Jurkat, Clone E6-1 (cell line): ENCODE measurements at regions not wholly inside any gene's neighbourhood (a gene's known extent, or its start where the extent isn't known, plus 50 kb on each side); places are given as distances from the start of the nearest gene placed in this dataset.
"Not testable (repeated sequence)": the region's sequence is repeated elsewhere in the genome, so short reads cannot be mapped to it uniquely, and the experiment has no call there.

ENCODE experiments used
- DNase-seq: peaks from one replicate; pipeline ENCODE4 v3.0.0-alpha.2; 2011; ENCODE audit warnings: low read depth, low spot score
- H3K4me3 ChIP-seq: 2 replicates; pipeline ENCODE4 v1.5.1; 2011; ENCODE audit warnings: mild to moderate bottlenecking, low read length, control low read depth, moderate library complexity

DNA sequence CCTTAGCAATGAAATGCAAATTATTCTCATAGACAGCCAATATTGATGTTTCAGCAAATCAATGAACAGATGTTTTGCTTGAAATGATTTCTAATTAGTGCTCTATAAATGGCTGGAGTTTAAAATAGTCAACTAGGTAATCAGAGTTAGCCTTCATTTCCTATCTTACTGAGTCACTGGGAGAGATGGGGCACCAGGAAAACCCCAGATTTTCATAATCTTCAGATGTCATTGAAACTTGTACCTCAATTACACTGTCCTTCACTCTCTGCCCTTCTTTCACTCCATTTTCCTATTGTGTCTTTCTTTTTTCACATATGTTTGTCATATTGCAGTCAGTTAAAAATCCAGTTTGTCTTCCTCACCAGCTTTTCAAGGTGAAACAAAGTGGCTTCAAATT, 92.7 kb downstream of the C12orf75 start:
- DNase-seq = no peak
- H3K4me3 ChIP-seq = no peak overlapping the region

- no peak overlapping the region for H3K4me3 ChIP-seq
- no peak for DNase-seq
Measured at GRCh38 chr12:105423921-105424320, 93.4 kb downstream of the C12orf75 start.

DNA sequence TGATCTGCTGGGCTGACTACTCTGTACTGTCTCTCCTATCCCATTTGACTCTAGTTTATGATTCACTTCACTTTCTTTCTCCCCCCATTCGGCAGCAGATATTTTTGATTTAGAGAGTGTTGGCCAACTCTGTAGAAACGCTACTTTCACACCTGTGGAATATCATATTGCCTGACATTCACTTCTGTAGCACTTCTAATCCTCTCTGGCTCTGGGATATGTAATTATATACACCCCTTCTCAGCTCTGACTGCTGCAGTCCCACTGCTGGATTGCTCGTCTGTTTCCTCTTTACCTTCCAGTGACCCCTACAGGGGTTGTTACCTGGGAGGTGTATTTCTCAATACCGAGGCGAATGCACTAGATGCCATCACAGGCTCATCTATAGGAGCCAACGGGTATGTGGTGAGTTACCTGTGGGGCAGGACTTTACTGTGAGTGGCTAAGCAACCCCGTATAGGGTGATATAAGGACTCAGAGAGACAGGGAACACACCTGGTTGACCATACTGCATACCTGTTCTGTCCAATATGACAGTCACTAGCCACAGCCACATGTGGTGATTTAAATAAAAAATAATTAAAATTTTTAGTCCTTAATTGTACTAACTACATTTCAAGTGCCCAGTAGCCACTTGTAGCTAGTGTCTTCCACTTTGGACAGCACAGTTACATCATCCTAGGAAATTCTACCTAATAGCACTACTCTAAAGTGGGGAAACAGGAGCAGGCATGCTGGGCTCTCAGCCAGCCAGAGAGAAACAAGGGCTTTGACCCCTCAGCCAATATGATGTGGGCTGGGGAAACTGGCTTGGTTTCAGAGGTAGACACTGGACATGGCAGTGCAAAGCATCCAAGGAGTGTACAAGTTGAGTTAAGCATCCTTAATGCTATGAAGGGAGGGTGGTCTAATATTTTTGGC, 95.0 kb downstream of the C12orf75 start:
- no peak overlapping the region for H3K4me3 ChIP-seq
- DNase-seq = no peak

DNA sequence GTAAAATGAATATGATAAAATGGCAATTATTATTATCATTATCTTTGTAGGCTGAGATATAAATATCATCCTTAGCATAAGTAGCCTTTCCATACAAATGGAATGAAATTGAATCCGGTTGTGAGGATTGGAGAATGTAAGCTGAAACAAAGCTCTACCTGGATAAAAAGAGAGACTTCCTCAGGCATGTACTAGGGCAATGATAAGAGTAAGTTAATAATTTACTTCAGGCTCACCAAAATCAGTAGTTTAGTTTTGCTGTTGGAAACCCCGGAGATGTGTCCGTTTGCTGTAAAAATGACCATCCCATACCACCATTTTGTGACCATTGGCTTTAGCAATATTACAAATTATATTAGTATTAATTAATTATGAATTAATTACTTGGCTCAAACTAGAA, 96.3 kb downstream of the C12orf75 start:
- no peak for DNase-seq
- no peak overlapping the region for H3K4me3 ChIP-seq

DNA sequence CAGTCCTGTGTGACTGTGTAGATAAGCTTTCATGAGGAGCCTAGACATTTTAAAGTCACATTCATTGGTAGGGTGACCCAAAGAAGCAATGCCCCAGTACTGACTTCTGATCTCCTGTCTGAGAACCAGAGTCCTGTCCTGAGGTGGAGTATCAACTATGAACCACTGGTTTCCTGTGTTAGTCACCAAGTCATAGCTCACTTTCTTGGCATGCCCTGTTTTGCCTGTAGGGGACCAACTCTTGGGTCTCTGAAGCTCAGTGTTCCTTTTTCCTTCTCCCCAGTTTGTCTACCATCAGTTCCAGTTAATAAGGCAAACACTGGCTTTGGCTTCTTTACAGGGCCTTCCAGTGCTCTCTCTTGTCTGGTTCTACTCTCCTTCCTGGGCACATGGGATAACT, 97.4 kb downstream of the C12orf75 start:
- DNase-seq = no peak
- no peak overlapping the region for H3K4me3 ChIP-seq

GRCh38 chr12:105428793-105429395, 98.4 kb downstream of the C12orf75 start:
- DNase-seq = no peak
- no peak overlapping the region for H3K4me3 ChIP-seq

GRCh38 chr12:105429511-105429910, 99.0 kb downstream of the C12orf75 start:
- DNase-seq = no peak
- H3K4me3 ChIP-seq = no peak overlapping the region

- no peak for DNase-seq
- H3K4me3 ChIP-seq = no peak overlapping the region
Measured at GRCh38 chr12:105431537-105432100, 101.1 kb downstream of the C12orf75 start.

- no peak for DNase-seq
- H3K4me3 ChIP-seq = no peak overlapping the region
Measured at GRCh38 chr12:105433804-105434203, 103.3 kb downstream of the C12orf75 start.

- no peak overlapping the region for H3K4me3 ChIP-seq
- no peak for DNase-seq
Measured at GRCh38 chr12:105436636-105437035, 106.1 kb downstream of the C12orf75 start.

DNA sequence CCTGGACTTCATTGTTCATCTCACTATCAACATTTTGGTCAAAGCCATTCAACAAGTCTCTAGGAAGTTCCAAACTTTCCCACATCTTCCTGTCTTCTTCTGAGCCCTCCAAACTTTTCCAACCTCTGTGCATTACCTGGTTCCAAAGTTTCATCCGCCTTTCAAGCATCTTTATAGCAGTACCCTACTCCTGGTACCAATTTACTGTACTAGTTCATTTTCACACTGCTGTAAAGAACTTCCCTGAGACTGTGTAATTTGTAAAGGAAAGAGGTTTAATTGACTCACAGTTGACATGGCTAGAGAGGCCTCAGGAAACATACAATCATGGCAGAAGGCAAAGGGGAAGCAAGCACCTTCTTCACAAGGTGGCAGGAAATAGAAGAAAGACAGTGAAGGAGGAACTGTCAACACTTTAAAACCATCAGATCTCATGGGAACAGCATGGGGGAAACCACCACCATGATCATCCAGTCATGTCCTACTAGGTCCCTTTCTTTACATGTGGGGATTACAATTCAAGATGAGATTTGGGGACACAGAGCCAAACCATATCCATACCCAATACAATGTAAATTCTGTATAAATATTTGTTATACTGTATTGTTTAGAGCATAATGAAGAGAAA, 109.7 kb downstream of the C12orf75 start:
- no peak overlapping the region for H3K4me3 ChIP-seq
- DNase-seq = no peak

DNA sequence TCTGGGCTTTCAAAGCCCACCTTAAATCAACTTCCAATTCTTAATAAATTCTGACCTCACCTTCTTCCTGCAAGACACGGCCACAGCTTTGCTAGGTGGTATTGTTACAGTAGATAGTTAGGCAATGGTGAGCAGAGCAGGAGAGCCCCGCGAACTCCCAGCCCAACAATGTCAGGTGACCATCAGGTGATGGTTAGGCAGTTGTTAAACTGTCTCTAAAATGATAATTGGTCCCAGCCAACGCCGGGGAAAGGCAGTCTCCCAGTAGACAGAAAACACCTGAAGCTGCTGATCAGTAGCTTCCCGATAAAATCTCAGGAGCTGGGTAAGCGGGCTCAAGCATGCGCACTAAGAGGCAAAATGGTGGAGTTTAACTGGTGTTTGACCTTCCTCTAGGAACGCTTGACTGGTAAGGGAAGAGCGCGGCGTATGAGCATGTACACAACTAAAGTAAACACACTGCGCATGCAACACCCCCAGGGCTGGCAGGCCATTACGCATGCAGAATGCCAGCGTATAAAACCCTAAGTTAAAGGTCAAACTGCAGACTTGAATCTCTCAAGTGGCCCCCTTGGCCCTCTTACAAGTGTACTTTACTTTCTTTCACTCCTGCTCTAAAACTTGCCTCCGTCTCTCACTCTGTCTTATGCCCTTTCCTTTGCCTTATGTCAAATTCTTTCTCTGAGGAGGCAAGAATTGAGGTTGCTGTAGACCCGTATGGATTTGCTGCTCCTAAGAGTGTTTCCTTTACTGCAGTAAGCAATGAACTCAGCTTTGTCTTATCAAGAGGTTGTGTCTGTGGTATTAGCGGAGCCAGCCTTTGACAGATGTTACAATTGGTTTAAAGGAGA, 113.5 kb downstream of the C12orf75 start:
- DNase-seq = no peak
- no peak overlapping the region for H3K4me3 ChIP-seq

- no peak for DNase-seq
- H3K4me3 ChIP-seq = no peak overlapping the region
Measured at GRCh38 chr12:105444653-105445102, 114.2 kb downstream of the C12orf75 start.

DNA sequence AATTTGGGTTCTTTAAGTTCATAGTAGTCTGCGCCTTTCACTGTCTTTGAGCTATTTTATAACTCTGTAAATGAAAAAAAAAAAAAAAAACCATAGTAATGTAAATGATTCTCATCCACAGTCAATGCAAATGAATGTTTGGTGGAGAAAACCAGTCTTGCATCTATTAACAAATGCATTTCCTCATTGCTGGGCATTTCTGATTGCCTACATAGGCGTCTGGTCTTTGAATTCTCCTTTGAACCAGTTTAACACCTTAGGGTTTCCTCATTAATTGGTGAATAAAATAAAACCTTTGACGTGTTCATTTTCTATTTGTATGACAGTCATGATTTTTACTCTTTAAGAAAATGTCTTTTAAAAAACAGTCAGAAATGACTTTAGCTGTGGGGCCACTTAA, 114.8 kb downstream of the C12orf75 start:
- no peak for DNase-seq
- H3K4me3 ChIP-seq = no peak overlapping the region

GRCh38 chr12:105445649-105446048, 115.2 kb downstream of the C12orf75 start:
- no peak overlapping the region for H3K4me3 ChIP-seq
- no peak for DNase-seq

GRCh38 chr12:105446460-105446859, 116.0 kb downstream of the C12orf75 start:
- DNase-seq, H3K4me3 ChIP-seq: not testable (repeated sequence)

GRCh38 chr12:105449431-105449830, 118.9 kb downstream of the C12orf75 start:
- no peak for DNase-seq
- no peak overlapping the region for H3K4me3 ChIP-seq

DNA sequence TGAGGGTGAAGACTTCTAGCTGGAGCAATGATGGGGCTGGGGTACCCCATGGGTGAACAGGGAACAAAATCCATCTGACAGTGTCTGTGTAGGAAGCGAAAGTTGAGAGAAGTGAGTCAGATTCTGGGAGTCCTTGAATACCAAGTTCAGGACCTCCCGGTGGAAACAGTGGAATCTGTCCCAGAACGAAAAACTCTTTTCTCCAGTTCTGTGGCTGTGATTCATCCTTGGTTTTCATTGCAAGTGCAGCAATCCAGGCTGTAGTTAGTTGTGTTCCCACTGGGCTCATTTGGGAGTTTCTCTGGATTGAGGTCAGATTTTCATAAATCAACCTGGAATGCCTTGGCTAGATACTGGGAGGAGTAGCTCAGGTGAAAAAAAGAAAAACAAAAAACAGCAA, 120.7 kb downstream of the C12orf75 start:
- DNase-seq = no peak
- H3K4me3 ChIP-seq = no peak overlapping the region

- H3K4me3 ChIP-seq = no peak overlapping the region
- DNase-seq = no peak
Measured at GRCh38 chr12:105451798-105452197, 121.3 kb downstream of the C12orf75 start.
